ENCODE measurements at regions not wholly inside any gene's neighbourhood (a gene's known extent, or its start where the extent isn't known, plus 50 kb on each side); places are given as distances from the start of the nearest gene placed in this dataset.

- H3K4me3 ChIP-seq (ENCODE audit: low read depth, low read length): no peak overlapping the region
- TF ChIP-seq CTCF (IDR thresholded peaks at IDR 0.05; ENCODE audit: control insufficient read depth, extremely low read depth, insufficient read depth): no peak
- no peak for DNase-seq (ENCODE audit: low read depth)
Measured at GRCh38 chr7:12872487-12872886, 185.1 kb downstream of the ARL4A start.

- DNase-seq (ENCODE audit: low read depth): no peak
- no peak overlapping the region for H3K4me3 ChIP-seq (ENCODE audit: low read depth, low read length)
- TF ChIP-seq CTCF (IDR thresholded peaks at IDR 0.05; ENCODE audit: control insufficient read depth, extremely low read depth, insufficient read depth): no peak
Measured at GRCh38 chr7:12873571-12873970, 186.1 kb downstream of the ARL4A start.

GRCh38 chr7:12879139-12879538 lies 191.7 kb downstream of the ARL4A start:
- TF ChIP-seq CTCF (IDR thresholded peaks at IDR 0.05; ENCODE audit: control insufficient read depth, extremely low read depth, insufficient read depth): no peak

GRCh38 chr7:12881712-12882111 lies 194.3 kb downstream of the ARL4A start:
- no peak overlapping the region for H3K4me3 ChIP-seq (ENCODE audit: low read depth, low read length)
- no peak for TF ChIP-seq CTCF (IDR thresholded peaks at IDR 0.05; ENCODE audit: control insufficient read depth, extremely low read depth, insufficient read depth)
- no peak for DNase-seq (ENCODE audit: low read depth)

More at GRCh38 chr7:12879139-12879538, 191.7 kb downstream of the ARL4A start:
- no peak overlapping the region for H3K4me3 ChIP-seq (ENCODE audit: low read depth, low read length)
- no peak for DNase-seq (ENCODE audit: low read depth)

DNA sequence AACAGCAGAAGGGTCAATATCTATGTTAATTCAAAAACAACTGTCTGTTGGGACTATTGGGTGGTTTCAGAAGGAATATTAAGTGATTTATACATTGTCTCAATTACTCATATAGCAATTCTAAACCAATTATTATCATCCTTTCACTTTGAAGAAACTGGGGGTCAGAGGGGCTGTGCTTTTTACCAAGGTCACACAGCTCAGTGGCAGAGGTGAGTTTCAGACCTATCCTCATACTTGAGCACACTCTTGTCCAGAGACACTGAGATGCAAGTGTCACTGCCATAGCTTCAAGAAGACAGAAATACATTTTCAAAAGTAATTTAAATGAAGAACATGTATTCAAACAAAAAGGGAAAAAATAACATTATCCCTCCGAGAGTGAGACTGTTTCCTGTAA lies 195.3 kb downstream of the ARL4A start:
- no peak for DNase-seq (ENCODE audit: low read depth)
- no peak overlapping the region for H3K4me3 ChIP-seq (ENCODE audit: low read depth, low read length)
- no peak for TF ChIP-seq CTCF (IDR thresholded peaks at IDR 0.05; ENCODE audit: control insufficient read depth, extremely low read depth, insufficient read depth)

GRCh38 chr7:12884033-12884432 lies 196.6 kb downstream of the ARL4A start:
- TF ChIP-seq CTCF (IDR thresholded peaks at IDR 0.05; ENCODE audit: control insufficient read depth, extremely low read depth, insufficient read depth): no peak
- DNase-seq (ENCODE audit: low read depth): no peak

DNA sequence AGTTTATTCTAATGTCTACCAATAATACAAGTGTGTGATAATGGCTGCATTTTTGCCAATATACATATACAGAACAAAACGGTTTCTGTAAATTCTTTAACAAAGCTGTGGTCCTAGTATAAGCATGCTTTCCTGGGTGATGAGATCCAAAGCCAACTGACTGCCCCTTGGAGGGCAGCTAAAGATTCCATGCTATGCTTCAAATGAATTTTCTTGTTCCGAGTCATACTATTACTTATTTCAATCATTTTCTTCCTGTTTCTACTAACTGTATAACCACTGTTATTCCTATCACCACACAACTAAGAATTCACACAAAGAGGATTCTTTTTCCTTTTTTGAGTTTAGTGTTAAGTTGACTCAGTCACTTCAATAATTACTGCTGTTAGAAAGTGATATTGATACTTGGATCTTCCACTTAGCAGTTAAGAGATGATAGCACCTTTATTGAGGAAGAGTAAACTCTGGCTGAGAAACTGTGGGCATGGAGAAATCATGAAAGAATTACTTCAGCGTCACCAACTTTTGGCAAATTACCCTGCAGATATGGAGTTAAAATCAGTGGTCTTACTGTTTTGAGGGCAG lies 197.5 kb downstream of the ARL4A start:
- no peak for TF ChIP-seq CTCF (IDR thresholded peaks at IDR 0.05; ENCODE audit: control insufficient read depth, extremely low read depth, insufficient read depth)
- H3K4me3 ChIP-seq (ENCODE audit: low read depth, low read length): no peak overlapping the region
- no peak for DNase-seq (ENCODE audit: low read depth)

More at GRCh38 chr7:12884033-12884432, 196.6 kb downstream of the ARL4A start:
- no peak overlapping the region for H3K4me3 ChIP-seq (ENCODE audit: low read depth, low read length)
